ENCODE measurements at regions not wholly inside any gene's neighbourhood (a gene's known extent, or its start where the extent isn't known, plus 50 kb on each side); places are given as distances from the start of the nearest gene placed in this dataset.

GRCh38 chr10:77700086-77700485 is 62.5 kb upstream of the KCNMA1 start:
- H3K9me3 Mint-ChIP-seq = no peaks in the 10 kb centered on the region
- POLR2A ChIA-PET = no interaction called here
- CTCF ChIA-PET = no interaction called here

GRCh38 chr10:77699080-77699645 is 61.6 kb upstream of the KCNMA1 start:
- H3K4me3 ChIP-seq (ENCODE audit: control insufficient read depth in 1 of 2, extremely low read depth in 1 of 2, low read length in 1 of 2) = no peak overlapping the region
- peaks cover 13 to 17% of the 10 kb centered on the region in 2 donors for H3K27me3 Mint-ChIP-seq
- peaks cover 0 to 13% of the 10 kb centered on the region in 2 experiments for H3K27me3 ChIP-seq (replicated peaks in 1 of 2; ENCODE audit: control insufficient read depth in 2 of 2, extremely low read depth in 1 of 2, insufficient read depth in 2 of 2, low read length in 1 of 2)
- no peak for DNase-seq
- no peaks in the 10 kb centered on the region for H3K4me1 Mint-ChIP-seq
- H3K9me3 Mint-ChIP-seq = no peaks in the 10 kb centered on the region
- POLR2A ChIA-PET = no interaction called here
- no peaks in the 10 kb centered on the region for H3K36me3 ChIP-seq (ENCODE audit: control insufficient read depth in 2 of 2, extremely low read depth in 1 of 2, insufficient read depth in 1 of 2, low read length in 1 of 2)
- WGBS (ENCODE audit: insufficient coverage) = no CpG with 5 or more reads among the region's 1 CpG
- no peaks in the 10 kb centered on the region for H3K4me1 ChIP-seq (ENCODE audit: control insufficient read depth in 1 of 2, extremely low read depth in 1 of 2, insufficient read depth in 2 of 2, low read length in 2 of 2)
- no peak for ATAC-seq (replicated peaks in 1 of 4)
- H3K27ac Mint-ChIP-seq = no peak overlapping the region
- H3K36me3 Mint-ChIP-seq = no peaks in the 10 kb centered on the region
- no peak overlapping the region for H3K27ac ChIP-seq (ENCODE audit: low read length)
- no peaks in the 10 kb centered on the region for H3K9me3 ChIP-seq
- no peak overlapping the region for H3K4me3 Mint-ChIP-seq
- CTCF ChIA-PET = no interaction called here

More at GRCh38 chr10:77700086-77700485, 62.5 kb upstream of the KCNMA1 start:
- ATAC-seq (replicated peaks in 1 of 4) (no peak), DNase-seq (no peak)
- Histone ChIP-seq H3K4me1 (ENCODE audit: control insufficient read depth in 1 of 2, extremely low read depth in 1 of 2, insufficient read depth in 2 of 2, low read length in 2 of 2) (no peaks in the 10 kb centered on the region), H3K4me3 (ENCODE audit: control insufficient read depth in 1 of 2, extremely low read depth in 1 of 2, low read length in 1 of 2) (no peak overlapping the region), H3K27ac (ENCODE audit: low read length) (no peak overlapping the region), H3K36me3 (ENCODE audit: control insufficient read depth in 2 of 2, extremely low read depth in 1 of 2, insufficient read depth in 1 of 2, low read length in 1 of 2) (no peaks in the 10 kb centered on the region), H3K9me3 (no peaks in the 10 kb centered on the region), H3K27me3 (replicated peaks in 1 of 2; ENCODE audit: control insufficient read depth in 2 of 2, extremely low read depth in 1 of 2, insufficient read depth in 2 of 2, low read length in 1 of 2) (peaks cover 0 to 13% of the 10 kb centered on the region in 2 experiments)
- H3K27ac Mint-ChIP-seq = no peak overlapping the region
- WGBS (ENCODE audit: insufficient coverage) = no CpG with 5 or more reads among the region's 1 CpG
- peaks cover 12 to 14% of the 10 kb centered on the region in 2 donors for H3K27me3 Mint-ChIP-seq
- H3K4me3 Mint-ChIP-seq = no peak overlapping the region
- no peaks in the 10 kb centered on the region for H3K4me1 Mint-ChIP-seq
- no peaks in the 10 kb centered on the region for H3K36me3 Mint-ChIP-seq

- H3K27ac Mint-ChIP-seq = no peak overlapping the region
- no peak overlapping the region for H3K27ac ChIP-seq (ENCODE audit: low read length)
- ChIA-PET CTCF (no interaction called here), POLR2A (no interaction called here)
- H3K36me3 ChIP-seq (ENCODE audit: control insufficient read depth in 2 of 2, extremely low read depth in 1 of 2, insufficient read depth in 1 of 2, low read length in 1 of 2) = no peaks in the 10 kb centered on the region
- H3K4me1 ChIP-seq (ENCODE audit: control insufficient read depth in 1 of 2, extremely low read depth in 1 of 2, insufficient read depth in 2 of 2, low read length in 2 of 2) = no peaks in the 10 kb centered on the region
- H3K36me3 Mint-ChIP-seq = no peaks in the 10 kb centered on the region
- H3K27me3 ChIP-seq (replicated peaks in 1 of 2; ENCODE audit: control insufficient read depth in 2 of 2, extremely low read depth in 1 of 2, insufficient read depth in 2 of 2, low read length in 1 of 2) = peaks cover 0 to 13% of the 10 kb centered on the region in 2 experiments
- ATAC-seq (replicated peaks in 1 of 4) = no peak
- no CpG with 5 or more reads among the region's 5 CpGs for WGBS (ENCODE audit: insufficient coverage)
- no peaks in the 10 kb centered on the region for H3K9me3 ChIP-seq
- H3K9me3 Mint-ChIP-seq = no peaks in the 10 kb centered on the region
- H3K4me3 ChIP-seq (ENCODE audit: control insufficient read depth in 1 of 2, extremely low read depth in 1 of 2, low read length in 1 of 2) = no peak overlapping the region
- H3K27me3 Mint-ChIP-seq = peaks cover 14 to 18% of the 10 kb centered on the region in 2 donors
- no peak for DNase-seq
- H3K4me1 Mint-ChIP-seq = no peaks in the 10 kb centered on the region
- H3K4me3 Mint-ChIP-seq = no peak overlapping the region
Measured at GRCh38 chr10:77698267-77698931, 60.8 kb upstream of the KCNMA1 start.

- WGBS (ENCODE audit: insufficient coverage) = 60% methylated on average over 2 of the region's 10 CpGs
Measured at GRCh38 chr10:77696584-77696983, 59.0 kb upstream of the KCNMA1 start.

GRCh38 chr10:77695186-77695585 is 57.6 kb upstream of the KCNMA1 start:
- H3K36me3 Mint-ChIP-seq = no peaks in the 10 kb centered on the region
- no peaks in the 10 kb centered on the region for H3K9me3 Mint-ChIP-seq
- DNase-seq (no peak), ATAC-seq (replicated peaks in 1 of 4) (no peak)
- H3K4me3 Mint-ChIP-seq = no peak overlapping the region
- ChIA-PET CTCF (no interaction called here), POLR2A (no interaction called here)
- no CpG with 5 or more reads among the region's 1 CpG for WGBS (ENCODE audit: insufficient coverage)
- peaks cover 19 to 26% of the 10 kb centered on the region in 2 donors for H3K27me3 Mint-ChIP-seq
- no peaks in the 10 kb centered on the region for H3K4me1 ChIP-seq (ENCODE audit: control insufficient read depth in 1 of 2, extremely low read depth in 1 of 2, insufficient read depth in 2 of 2, low read length in 2 of 2)
- H3K27me3 ChIP-seq (replicated peaks in 1 of 2; ENCODE audit: control insufficient read depth in 2 of 2, extremely low read depth in 1 of 2, insufficient read depth in 2 of 2, low read length in 1 of 2) = peaks cover 0 to 9% of the 10 kb centered on the region in 2 experiments
- no peak overlapping the region for H3K27ac Mint-ChIP-seq
- H3K4me1 Mint-ChIP-seq = no peaks in the 10 kb centered on the region
- H3K4me3 ChIP-seq (ENCODE audit: control insufficient read depth in 1 of 2, extremely low read depth in 1 of 2, low read length in 1 of 2) = no peak overlapping the region
- H3K9me3 ChIP-seq = no peaks in the 10 kb centered on the region
- H3K36me3 ChIP-seq (ENCODE audit: control insufficient read depth in 2 of 2, extremely low read depth in 1 of 2, insufficient read depth in 1 of 2, low read length in 1 of 2) = no peaks in the 10 kb centered on the region
- H3K27ac ChIP-seq (ENCODE audit: low read length) = no peak overlapping the region

More at GRCh38 chr10:77696584-77696983, 59.0 kb upstream of the KCNMA1 start:
- Histone ChIP-seq H3K36me3 (ENCODE audit: control insufficient read depth in 2 of 2, extremely low read depth in 1 of 2, insufficient read depth in 1 of 2, low read length in 1 of 2) (no peaks in the 10 kb centered on the region), H3K27me3 (replicated peaks in 1 of 2; ENCODE audit: control insufficient read depth in 2 of 2, extremely low read depth in 1 of 2, insufficient read depth in 2 of 2, low read length in 1 of 2) (peaks cover 0 to 11% of the 10 kb centered on the region in 2 experiments), H3K4me1 (ENCODE audit: control insufficient read depth in 1 of 2, extremely low read depth in 1 of 2, insufficient read depth in 2 of 2, low read length in 2 of 2) (no peaks in the 10 kb centered on the region), H3K9me3 (no peaks in the 10 kb centered on the region), H3K27ac (ENCODE audit: low read length) (no peak overlapping the region), H3K4me3 (ENCODE audit: control insufficient read depth in 1 of 2, extremely low read depth in 1 of 2, low read length in 1 of 2) (no peak overlapping the region)
- ATAC-seq (replicated peaks in 1 of 4) = no peak
- no peak for DNase-seq
- Mint-ChIP-seq H3K9me3 (no peaks in the 10 kb centered on the region), H3K4me3 (no peak overlapping the region), H3K4me1 (no peaks in the 10 kb centered on the region), H3K27me3 (peaks cover 19% of the 10 kb centered on the region in 2 donors), H3K27ac (no peak overlapping the region), H3K36me3 (no peaks in the 10 kb centered on the region)
- CTCF ChIA-PET = no interaction called here
- POLR2A ChIA-PET = no interaction called here

GRCh38 chr10:77692782-77693181 is 55.2 kb upstream of the KCNMA1 start:
- H3K27me3 ChIP-seq (replicated peaks in 1 of 2; ENCODE audit: control insufficient read depth in 2 of 2, extremely low read depth in 1 of 2, insufficient read depth in 2 of 2, low read length in 1 of 2) = peaks cover 0 to 5% of the 10 kb centered on the region in 2 experiments
- POLR2A ChIA-PET = no interaction called here
- no peaks in the 10 kb centered on the region for H3K4me1 Mint-ChIP-seq
- CTCF ChIA-PET = no interaction called here
- no peaks in the 10 kb centered on the region for H3K36me3 Mint-ChIP-seq
- no peaks in the 10 kb centered on the region for H3K4me1 ChIP-seq (ENCODE audit: control insufficient read depth in 1 of 2, extremely low read depth in 1 of 2, insufficient read depth in 2 of 2, low read length in 2 of 2)
- H3K27me3 Mint-ChIP-seq = peaks cover 24 to 38% of the 10 kb centered on the region in 2 donors
- DNase-seq (no peak), ATAC-seq (replicated peaks in 1 of 4) (no peak)
- H3K27ac ChIP-seq (ENCODE audit: low read length) = no peak overlapping the region
- no peaks in the 10 kb centered on the region for H3K9me3 Mint-ChIP-seq
- H3K36me3 ChIP-seq (ENCODE audit: control insufficient read depth in 2 of 2, extremely low read depth in 1 of 2, insufficient read depth in 1 of 2, low read length in 1 of 2) = no peaks in the 10 kb centered on the region
- H3K27ac Mint-ChIP-seq = no peak overlapping the region
- H3K4me3 Mint-ChIP-seq = no peak overlapping the region
- no peaks in the 10 kb centered on the region for H3K9me3 ChIP-seq
- H3K4me3 ChIP-seq (ENCODE audit: control insufficient read depth in 1 of 2, extremely low read depth in 1 of 2, low read length in 1 of 2) = no peak overlapping the region
- WGBS (ENCODE audit: insufficient coverage) = 73% methylated on average over 3 of the region's 3 CpGs
